ENCODE measurements at regions not wholly inside any gene's neighbourhood (a gene's known extent, or its start where the extent isn't known, plus 50 kb on each side); places are given as distances from the start of the nearest gene placed in this dataset.

- H3K4me3 ChIP-seq (ENCODE audit: low read depth, low read length): no peak overlapping the region
- TF ChIP-seq CTCF (IDR thresholded peaks at IDR 0.05; ENCODE audit: low read depth, low read length): no peak
Measured at GRCh38 chr16:73383195-73383987, 335.5 kb upstream of the ZFHX3 start.

- no peak overlapping the region for H3K4me3 ChIP-seq (ENCODE audit: low read depth, low read length)
- no peak for TF ChIP-seq CTCF (IDR thresholded peaks at IDR 0.05; ENCODE audit: low read depth, low read length)
Measured at GRCh38 chr16:73378471-73378870, 330.5 kb upstream of the ZFHX3 start.

GRCh38 chr16:73371584-73372319 lies 323.8 kb upstream of the ZFHX3 start:
- TF ChIP-seq CTCF (IDR thresholded peaks at IDR 0.05; ENCODE audit: low read depth, low read length): no peak
- no peak overlapping the region for H3K4me3 ChIP-seq (ENCODE audit: low read depth, low read length)

- H3K4me3 ChIP-seq (ENCODE audit: low read depth, low read length): no peak overlapping the region
- TF ChIP-seq CTCF (IDR thresholded peaks at IDR 0.05; ENCODE audit: low read depth, low read length): no peak
Measured at GRCh38 chr16:73369851-73370250, 321.9 kb upstream of the ZFHX3 start.

GRCh38 chr16:73368715-73369114 lies 320.8 kb upstream of the ZFHX3 start:
- no peak overlapping the region for H3K4me3 ChIP-seq (ENCODE audit: low read depth, low read length)
- no peak for TF ChIP-seq CTCF (IDR thresholded peaks at IDR 0.05; ENCODE audit: low read depth, low read length)

GRCh38 chr16:73365016-73365551 lies 317.2 kb upstream of the ZFHX3 start:
- no peak overlapping the region for H3K4me3 ChIP-seq (ENCODE audit: low read depth, low read length)
- no peak for TF ChIP-seq CTCF (IDR thresholded peaks at IDR 0.05; ENCODE audit: low read depth, low read length)

- no peak for TF ChIP-seq CTCF (IDR thresholded peaks at IDR 0.05; ENCODE audit: low read depth, low read length)
- H3K4me3 ChIP-seq (ENCODE audit: low read depth, low read length): no peak overlapping the region
Measured at GRCh38 chr16:73364413-73364812, 316.5 kb upstream of the ZFHX3 start.

Data from WI38 (cell line).